ENCODE measurements at regions not wholly inside any gene's neighbourhood (a gene's known extent, or its start where the extent isn't known, plus 50 kb on each side); places are given as distances from the start of the nearest gene placed in this dataset.

GRCh38 chr6:56297022-56297989, 49.9 kb upstream of the COL21A1 start:
- Histone ChIP-seq H3K27ac (no peak overlapping the region), H3K36me3 (no peaks in the 10 kb centered on the region), H3K4me3 (no peak overlapping the region), H3K4me1 (no peaks in the 10 kb centered on the region), H3K27me3 (no peaks in the 10 kb centered on the region), H3K9me3 (no peaks in the 10 kb centered on the region)
- WGBS = 77% methylated on average over 2 of the region's 2 CpGs
- no peak for TF ChIP-seq POLR2A (IDR thresholded peaks at IDR 0.05)
- TF ChIP-seq CTCF (IDR thresholded peaks at IDR 0.05) = no peak
- TF ChIP-seq EP300 (IDR thresholded peaks at IDR 0.05) = no peak
- TF ChIP-seq POLR2AphosphoS5 (IDR thresholded peaks at IDR 0.05) = no peak
- DNase-seq (ENCODE audit: low spot score in 2 of 2) = no peak

All from suprapubic skin (tissue), 4 donors.